ENCODE measurements at regions not wholly inside any gene's neighbourhood (a gene's known extent, or its start where the extent isn't known, plus 50 kb on each side); places are given as distances from the start of the nearest gene placed in this dataset.

DNA sequence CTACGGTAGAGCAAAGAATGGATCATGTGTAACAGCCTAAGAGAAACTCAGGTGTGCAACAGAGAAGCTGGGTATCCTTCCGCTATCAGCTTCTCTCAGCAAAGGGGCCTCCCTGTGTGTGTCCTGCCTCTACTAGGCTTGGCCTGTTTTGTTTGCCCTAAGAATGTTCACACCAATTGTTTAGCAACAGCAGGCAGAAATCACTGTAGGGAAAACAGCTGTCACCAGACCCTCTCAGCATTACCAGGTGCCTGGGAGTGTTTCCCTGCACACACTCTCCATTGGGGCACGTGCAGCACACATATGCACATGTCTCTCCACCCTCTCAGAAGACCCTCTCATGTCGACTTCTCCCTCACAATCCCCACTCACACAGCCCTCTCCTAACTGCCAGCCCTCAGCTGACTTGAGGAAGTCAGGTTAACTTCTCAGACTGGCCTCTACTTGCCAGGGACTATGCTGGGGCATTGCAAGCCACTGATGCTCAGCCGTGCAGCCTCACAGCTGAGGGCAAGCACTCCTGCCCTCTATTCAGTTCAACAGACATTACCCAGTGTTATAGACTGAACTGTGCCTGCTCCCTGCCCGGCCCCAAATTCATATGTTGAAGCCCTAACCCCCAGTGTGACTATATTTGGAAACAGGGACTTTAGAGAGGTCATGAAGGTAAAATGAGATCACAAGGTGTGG lies 97.6 kb downstream of the TRIM29 start:
- Histone ChIP-seq H4K20me1 (replicated peaks; ENCODE audit: control insufficient read depth, extremely low read depth, insufficient read depth, low read length) (no peaks in the 10 kb centered on the region), H3K36me3 (ENCODE audit: control insufficient read depth in 2 of 2, extremely low read depth in 1 of 2, insufficient read depth in 2 of 2, low read length in 2 of 2) (no peaks in the 10 kb centered on the region), H3K4me2 (ENCODE audit: insufficient read depth, low read length) (no peak overlapping the region), H3K79me2 (ENCODE audit: control insufficient read depth, insufficient read depth, low read length) (no peaks in the 10 kb centered on the region), H3K4me1 (ENCODE audit: control insufficient read depth, extremely low read depth, insufficient read depth, low read length) (no peaks in the 10 kb centered on the region), H3K9me3 (replicated peaks; ENCODE audit: control insufficient read depth, insufficient read depth, low read length) (no peaks in the 10 kb centered on the region), H3K9ac (replicated peaks; ENCODE audit: extremely low read depth, insufficient read depth, low read length) (no peak overlapping the region), H3K27me3 (ENCODE audit: control insufficient read depth in 2 of 2, insufficient read depth in 2 of 2, low read length in 2 of 2) (no peaks in the 10 kb centered on the region), H3K27ac (ENCODE audit: insufficient read depth, low read depth, low read length) (no peak overlapping the region), H3K9me1 (replicated peaks; ENCODE audit: control insufficient read depth, extremely low read depth, insufficient read depth, low read length) (no peaks in the 10 kb centered on the region), H2AFZ (ENCODE audit: low read depth, low read length) (no peak overlapping the region), H3K4me3 (replicated peaks in 1 of 3; ENCODE audit: insufficient read depth in 1 of 3, low read depth in 1 of 3, low read length in 3 of 3) (no peak overlapping the region)
- FAIRE-seq (no peak), DNase-seq (ENCODE audit: low read depth, low spot score) (no peak)
- BruUV-seq (replicated peaks): no TSS peak
- intact Hi-C loops (cut with micrococcal nuclease) (no loop called here), dilution Hi-C loops (cut with MboI; ENCODE audit: extremely low pct_ligation_motif_present, low sequenced_read_pairs) (no loop called here)
- TF ChIP-seq EZH2 (IDR thresholded peaks at IDR 0.05; ENCODE audit: borderline replicate concordance, low read depth, low read length, severe bottlenecking) (no peak), CTCF (IDR thresholded peaks at IDR 0.05; ENCODE audit: extremely low read depth in 1 of 2, insufficient read depth in 1 of 2, low read depth in 1 of 2, low read length in 2 of 2) (no peak), POLR2AphosphoS5 (IDR thresholded peaks at IDR 0.05; ENCODE audit: insufficient read depth, low read depth, low read length) (no peak), MYC (IDR thresholded peaks at IDR 0.05; ENCODE audit: low read depth, low read length) (no peak), FOS (IDR thresholded peaks at IDR 0.05; ENCODE audit: borderline replicate concordance, insufficient read depth, low read length) (no peak), POLR2A (IDR thresholded peaks at IDR 0.05; ENCODE audit: low read depth, low read length) (no peak), GATA2 (IDR thresholded peaks at IDR 0.05; ENCODE audit: insufficient read depth, insufficient read length, low read depth, low read length) (no peak), JUN (IDR thresholded peaks at IDR 0.05; ENCODE audit: borderline replicate concordance, insufficient read depth, insufficient read length, low read depth) (no peak)
- TF ChIP-seq, protein P1, sequence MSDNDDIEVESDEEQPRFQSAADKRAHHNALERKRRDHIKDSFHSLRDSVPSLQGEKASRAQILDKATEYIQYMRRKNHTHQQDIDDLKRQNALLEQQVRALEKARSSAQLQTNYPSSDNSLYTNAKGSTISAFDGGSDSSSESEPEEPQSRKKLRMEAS (IDR thresholded peaks at IDR 0.05; ENCODE audit: insufficient read depth, insufficient read length): no peak
- POLR2A ChIA-PET: no interaction called here
- CTCF ChIA-PET: no interaction called here

Data from endothelial cell of umbilical vein (primary cell).